Psoas muscle (tissue), 7 donors: ENCODE measurements at regions not wholly inside any gene's neighbourhood (a gene's known extent, or its start where the extent isn't known, plus 50 kb on each side); places are given as distances from the start of the nearest gene placed in this dataset.
A peak's percentile ranks its signal among the peaks of the same experiment; 100 is the strongest.

Experiments used
- ATAC-seq, 4 donors: fragments of 200-7000 bp; cut with Tn5 transposase; one replicate each; pipeline ENCODE4 v1.9.1; 2020; ENCODE audit warnings: moderate library complexity in 3 of 4, mild to moderate bottlenecking in 2 of 4
- DNase-seq, 2 donors: peaks; one replicate each; pipeline ENCODE4 v3.0.0-alpha.2; 2020
- H3K27ac ChIP-seq: fragments of 200-600 bp; one replicate; pipeline ENCODE4 v1.8.0; 2022
- H3K27me3 ChIP-seq, 3 donors: fragments of 200-600 bp in 1 of 3; one replicate each; pipeline versions ENCODE4 v1.6.1 to v1.8.0; 2013 to 2022; ENCODE audit warnings: low read length in 2 of 3, mild to moderate bottlenecking in 2 of 3, moderate library complexity in 1 of 3; ENCODE audit not compliant: insufficient read depth in 3 of 3
- H3K36me3 ChIP-seq, 2 donors: fragments of 200-600 bp in 1 of 2; one replicate each; pipeline versions ENCODE4 v1.6.1 to v1.8.0; 2013 to 2022; ENCODE audit warnings: low read depth in 1 of 2, mild to moderate bottlenecking in 1 of 2, moderate library complexity in 1 of 2; ENCODE audit not compliant: insufficient read depth in 1 of 2
- H3K4me1 ChIP-seq: fragments of 200-600 bp; one replicate; pipeline ENCODE4 v1.8.0; 2022
- H3K4me3 ChIP-seq: fragments of 200-600 bp; one replicate; pipeline ENCODE4 v1.8.0; 2022; ENCODE audit warnings: mild to moderate bottlenecking
- H3K9me3 ChIP-seq: fragments of 200-600 bp; one replicate; pipeline ENCODE4 v1.8.0; 2022
- WGBS, 3 donors: extraction: QIAGEN DNeasy Blood & Tissue Kit; methylation state at CpG; one replicate each; pipeline versions ENCODE4 v1.1.6 to v1.1.7; 2013; 5-methylcytosine and 5-hydroxymethylcytosine counted together
- intact Hi-C, 2 donors: fragments of 100-400 bp; cut with DNase I; formaldehyde crosslinking; loops; one replicate each; pipeline versions ENCODE4 v1.11.0 to v1.14.2; 2022
- TF ChIP-seq, protein P1 (sequence below): fragments of 200-600 bp; IDR thresholded peaks from one replicate; pipeline ENCODE4 v1.8.0; 2022; ENCODE audit warnings: antibody characterized with exemption
- donor health status: healthy with polysubstance abuse.
- donor health status: DM: no; HTN: no; CAD: no; lungs with moderate emphysema.
- donor health status: Bipolar disorder and iron deficiency.
- donor health status: healthy.
- donor health status: DM: yes; HTN: yes; CAD: no.
- donor health status: DM: no; HTN: no; CAD: no.
- donor health status: DM: yes; HTN: yes; CAD: no.

DNA sequence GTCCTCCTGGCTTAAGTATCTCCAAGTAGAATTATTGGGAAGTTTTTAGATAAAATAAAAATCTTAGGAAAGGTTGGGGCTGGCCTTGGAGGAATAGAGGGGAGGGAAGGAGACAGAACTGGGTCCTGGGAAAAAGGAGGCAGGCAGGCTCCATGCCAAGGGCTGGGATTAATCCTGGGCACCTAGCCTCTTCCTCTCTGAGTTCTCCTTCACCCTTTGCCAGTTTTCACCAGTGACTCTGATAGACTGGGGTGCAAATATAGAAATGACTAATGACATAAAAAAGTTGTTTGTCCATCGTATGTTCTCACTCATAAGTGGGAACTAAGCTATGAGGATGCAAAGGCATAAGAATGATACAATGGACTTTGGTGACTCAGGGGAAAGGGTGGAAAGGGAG, 81.9 kb downstream of the RMI1 start:
- TF ChIP-seq, protein P1, sequence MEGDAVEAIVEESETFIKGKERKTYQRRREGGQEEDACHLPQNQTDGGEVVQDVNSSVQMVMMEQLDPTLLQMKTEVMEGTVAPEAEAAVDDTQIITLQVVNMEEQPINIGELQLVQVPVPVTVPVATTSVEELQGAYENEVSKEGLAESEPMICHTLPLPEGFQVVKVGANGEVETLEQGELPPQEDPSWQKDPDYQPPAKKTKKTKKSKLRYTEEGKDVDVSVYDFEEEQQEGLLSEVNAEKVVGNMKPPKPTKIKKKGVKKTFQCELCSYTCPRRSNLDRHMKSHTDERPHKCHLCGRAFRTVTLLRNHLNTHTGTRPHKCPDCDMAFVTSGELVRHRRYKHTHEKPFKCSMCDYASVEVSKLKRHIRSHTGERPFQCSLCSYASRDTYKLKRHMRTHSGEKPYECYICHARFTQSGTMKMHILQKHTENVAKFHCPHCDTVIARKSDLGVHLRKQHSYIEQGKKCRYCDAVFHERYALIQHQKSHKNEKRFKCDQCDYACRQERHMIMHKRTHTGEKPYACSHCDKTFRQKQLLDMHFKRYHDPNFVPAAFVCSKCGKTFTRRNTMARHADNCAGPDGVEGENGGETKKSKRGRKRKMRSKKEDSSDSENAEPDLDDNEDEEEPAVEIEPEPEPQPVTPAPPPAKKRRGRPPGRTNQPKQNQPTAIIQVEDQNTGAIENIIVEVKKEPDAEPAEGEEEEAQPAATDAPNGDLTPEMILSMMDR: no peak
- Histone ChIP-seq H3K4me3 (no peak overlapping the region), H3K27ac (peak overlapping the region; percentile 44), H3K9me3 (no peaks in the 10 kb centered on the region), H3K4me1 (peaks cover 10% of the 10 kb centered on the region), H3K36me3 (no peaks in the 10 kb centered on the region), H3K27me3 (no peaks in the 10 kb centered on the region)
- peak in 1 of 2 donors; percentile 82 for DNase-seq
- peak; percentile 88 to 97 (median 92) for ATAC-seq
- WGBS, 3 donors: 15 to 30% (median 23%) methylated on average over 1 of the region's 1 CpG
- intact Hi-C loops: loop anchor here in 1 of 2 donors (5.0 kb wide), 1 partner anchor 105 kb away; no protein-coding TSS in a partner anchor

DNA sequence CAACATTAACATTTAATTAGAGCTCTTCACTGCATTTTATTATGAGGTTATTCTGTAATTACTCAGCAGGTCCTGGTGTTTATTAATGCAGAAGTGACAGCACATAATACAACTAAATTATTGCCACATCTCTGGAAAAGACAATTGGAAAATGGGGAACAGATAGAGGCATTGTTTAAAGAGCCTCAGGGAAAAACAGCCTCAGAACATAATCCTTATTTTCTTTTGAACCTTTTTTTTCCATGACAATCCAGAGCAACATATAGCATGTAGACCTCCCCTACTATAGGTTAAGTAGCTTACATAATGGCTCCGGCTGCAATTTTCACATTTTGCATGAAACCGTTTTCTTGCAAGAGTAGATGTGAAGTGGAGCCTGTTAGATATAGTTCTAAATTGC, 87.2 kb downstream of the RMI1 start:
- H3K9me3 ChIP-seq: no peaks in the 10 kb centered on the region
- TF ChIP-seq, protein P1: no peak
- WGBS, 3 donors: 91 to 95% (median 94%) methylated on average over 2 of the region's 2 CpGs
- no peak overlapping the region for H3K4me3 ChIP-seq
- intact Hi-C loops: no loop called here
- no peak for ATAC-seq
- DNase-seq: no peak
- no peaks in the 10 kb centered on the region for H3K36me3 ChIP-seq
- peaks cover 4% of the 10 kb centered on the region for H3K4me1 ChIP-seq
- H3K27me3 ChIP-seq: no peaks in the 10 kb centered on the region
- H3K27ac ChIP-seq: no peak overlapping the region

DNA sequence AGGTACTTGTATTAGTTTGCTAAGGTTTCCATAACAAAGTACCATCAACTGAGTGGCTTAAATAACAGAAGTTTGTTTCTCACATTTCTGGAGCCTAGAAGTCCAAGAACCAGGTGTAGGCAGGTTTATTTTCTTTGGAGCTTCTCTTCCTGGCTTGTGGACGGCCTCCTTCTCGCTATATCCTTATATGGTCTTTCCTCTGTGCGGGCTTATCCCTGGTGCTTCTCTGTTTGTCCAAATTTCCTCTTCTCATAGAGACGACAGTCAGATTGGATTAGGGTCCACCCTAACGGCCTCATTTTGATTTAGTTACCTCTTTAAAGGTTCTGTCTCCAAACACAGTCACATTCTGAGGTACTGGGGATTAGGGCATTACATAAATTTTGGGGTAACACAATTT, 88.3 kb downstream of the RMI1 start:
- 69 to 75% (median 72%) methylated on average over 5 of the region's 5 CpGs for WGBS, 3 donors
- Histone ChIP-seq H3K36me3 (no peaks in the 10 kb centered on the region), H3K27ac (no peak overlapping the region), H3K4me3 (no peak overlapping the region), H3K9me3 (no peaks in the 10 kb centered on the region), H3K27me3 (no peaks in the 10 kb centered on the region), H3K4me1 (no peaks in the 10 kb centered on the region)
- intact Hi-C loops: no loop called here
- TF ChIP-seq, protein P1: no peak
- no peak for ATAC-seq
- DNase-seq: no peak

DNA sequence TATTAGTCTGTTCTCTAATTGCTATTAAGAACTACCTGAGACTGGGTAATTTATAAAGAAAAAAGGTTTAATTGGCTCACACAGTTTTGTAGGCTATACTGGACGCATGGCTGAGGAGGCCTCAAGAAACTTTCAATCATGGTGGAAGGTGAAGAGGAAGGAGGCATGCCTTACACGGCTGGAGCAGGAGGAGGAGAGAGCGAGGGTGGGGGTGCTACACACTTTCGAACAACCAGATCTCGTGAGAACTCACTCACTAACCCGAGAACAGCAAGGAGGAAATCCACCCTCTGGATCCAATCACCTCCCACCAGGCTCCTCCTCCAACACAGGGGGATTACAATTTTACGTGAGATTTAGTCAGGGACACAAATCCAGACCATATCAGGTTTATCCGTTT, 90.0 kb downstream of the RMI1 start:
- H3K27me3 ChIP-seq: no peaks in the 10 kb centered on the region
- ATAC-seq: no peak

More for the DNA sequence above, 90.0 kb downstream of the RMI1 start:
- H3K27ac ChIP-seq: no peak overlapping the region
- no peak for DNase-seq
- intact Hi-C loops: no loop called here
- TF ChIP-seq, protein P1: no peak
- H3K4me1 ChIP-seq: no peaks in the 10 kb centered on the region
- WGBS, 3 donors: 84 to 87% (median 84%) methylated on average over 8 of the region's 8 CpGs
- no peaks in the 10 kb centered on the region for H3K9me3 ChIP-seq
- no peaks in the 10 kb centered on the region for H3K36me3 ChIP-seq
- no peak overlapping the region for H3K4me3 ChIP-seq
